ENCODE measurements at regions not wholly inside any gene's neighbourhood (a gene's known extent, or its start where the extent isn't known, plus 50 kb on each side); places are given as distances from the start of the nearest gene placed in this dataset.

GRCh38 chr5:57551251-57551650, 68.6 kb upstream of the ACTBL2 start:
- no peaks in the 10 kb centered on the region for H3K36me3 Mint-ChIP-seq (ENCODE audit: low read depth)
- H3K4me3 Mint-ChIP-seq = no peak overlapping the region
- H3K4me1 Mint-ChIP-seq = no peaks in the 10 kb centered on the region
- H3K9me3 Mint-ChIP-seq = no peaks in the 10 kb centered on the region
- H3K27ac Mint-ChIP-seq = no peak overlapping the region
- peaks cover 2% of the 10 kb centered on the region for H3K27me3 Mint-ChIP-seq
- intact Hi-C loops (cut with micrococcal nuclease) = no loop called here
- DNase-seq = no peak

GRCh38 chr5:57550132-57550531, 67.5 kb upstream of the ACTBL2 start:
- H3K27ac Mint-ChIP-seq = no peak overlapping the region
- no peak overlapping the region for H3K4me3 Mint-ChIP-seq
- no peaks in the 10 kb centered on the region for H3K4me1 Mint-ChIP-seq
- peak; percentile 34 for DNase-seq
- H3K36me3 Mint-ChIP-seq (ENCODE audit: low read depth) = no peaks in the 10 kb centered on the region
- peaks cover 2% of the 10 kb centered on the region for H3K27me3 Mint-ChIP-seq
- intact Hi-C loops (cut with micrococcal nuclease) = no loop called here
- no peaks in the 10 kb centered on the region for H3K9me3 Mint-ChIP-seq

GRCh38 chr5:57549566-57549965, 67.0 kb upstream of the ACTBL2 start:
- Mint-ChIP-seq H3K9me3 (no peaks in the 10 kb centered on the region), H3K36me3 (ENCODE audit: low read depth) (no peaks in the 10 kb centered on the region), H3K27ac (no peak overlapping the region), H3K27me3 (peaks cover 2% of the 10 kb centered on the region), H3K4me3 (no peak overlapping the region), H3K4me1 (no peaks in the 10 kb centered on the region)
- DNase-seq = no peak
- intact Hi-C loops (cut with micrococcal nuclease) = no loop called here

- H3K9me3 Mint-ChIP-seq = no peaks in the 10 kb centered on the region
- no peak for DNase-seq
- intact Hi-C loops (cut with micrococcal nuclease) = no loop called here
- H3K27me3 Mint-ChIP-seq = no peaks in the 10 kb centered on the region
- no peak overlapping the region for H3K4me3 Mint-ChIP-seq
- no peak overlapping the region for H3K27ac Mint-ChIP-seq
- peaks cover 2% of the 10 kb centered on the region for H3K4me1 Mint-ChIP-seq
- H3K36me3 Mint-ChIP-seq (ENCODE audit: low read depth) = no peaks in the 10 kb centered on the region
Observed at GRCh38 chr5:57540823-57541222, 58.2 kb upstream of the ACTBL2 start.

- H3K9me3 Mint-ChIP-seq = no peaks in the 10 kb centered on the region
- H3K27ac Mint-ChIP-seq = no peak overlapping the region
- no peaks in the 10 kb centered on the region for H3K36me3 Mint-ChIP-seq (ENCODE audit: low read depth)
- H3K27me3 Mint-ChIP-seq = no peaks in the 10 kb centered on the region
- intact Hi-C loops (cut with micrococcal nuclease) = loop anchor here (10.0 kb wide), 1 partner anchor 56 kb away; no protein-coding TSS in a partner anchor
- H3K4me1 Mint-ChIP-seq = peaks cover 2% of the 10 kb centered on the region
- H3K4me3 Mint-ChIP-seq = no peak overlapping the region
- DNase-seq = no peak
Observed at GRCh38 chr5:57539281-57539701, 56.7 kb upstream of the ACTBL2 start.

GRCh38 chr5:57538341-57538955, 55.8 kb upstream of the ACTBL2 start:
- Mint-ChIP-seq H3K27ac (no peak overlapping the region), H3K4me1 (peaks cover 2% of the 10 kb centered on the region), H3K4me3 (no peak overlapping the region), H3K36me3 (ENCODE audit: low read depth) (no peaks in the 10 kb centered on the region), H3K27me3 (peaks cover 2% of the 10 kb centered on the region), H3K9me3 (no peaks in the 10 kb centered on the region)
- intact Hi-C loops (cut with micrococcal nuclease) = loop anchor here (10.0 kb wide), 1 partner anchor 56 kb away; no protein-coding TSS in a partner anchor
- DNase-seq = no peak

GRCh38 chr5:57537811-57538210, 55.2 kb upstream of the ACTBL2 start:
- no peak overlapping the region for H3K4me3 Mint-ChIP-seq
- intact Hi-C loops (cut with micrococcal nuclease) = loop anchor here (10.0 kb wide), 1 partner anchor 57 kb away; no protein-coding TSS in a partner anchor
- no peaks in the 10 kb centered on the region for H3K36me3 Mint-ChIP-seq (ENCODE audit: low read depth)
- no peaks in the 10 kb centered on the region for H3K9me3 Mint-ChIP-seq
- peaks cover 2% of the 10 kb centered on the region for H3K27me3 Mint-ChIP-seq
- H3K27ac Mint-ChIP-seq = no peak overlapping the region
- peaks cover 2% of the 10 kb centered on the region for H3K4me1 Mint-ChIP-seq
- no peak for DNase-seq

GRCh38 chr5:57532513-57533497, 50.2 kb upstream of the ACTBL2 start:
- Mint-ChIP-seq H3K36me3 (ENCODE audit: low read depth) (no peaks in the 10 kb centered on the region), H3K27me3 (peaks cover 2% of the 10 kb centered on the region), H3K9me3 (no peaks in the 10 kb centered on the region), H3K4me3 (no peak overlapping the region), H3K27ac (no peak overlapping the region), H3K4me1 (no peaks in the 10 kb centered on the region)
- no peak for DNase-seq
- intact Hi-C loops (cut with micrococcal nuclease) = loop anchor here (10.0 kb wide), 1 partner anchor 62 kb away; no protein-coding TSS in a partner anchor

All from activated CD4-positive, alpha-beta T cell treated with anti-CD3 and anti-CD28 coated beads, Interleukin-2, amount 10 ng/mL, durations not matched to agents 24 days and 14 days (primary cell).